SK-N-SH treated with all-trans-retinoic acid at 6 μM for 48 hours (cell line): ENCODE measurements at regions not wholly inside any gene's neighbourhood (a gene's known extent, or its start where the extent isn't known, plus 50 kb on each side); places are given as distances from the start of the nearest gene placed in this dataset.

Experiments
- ATAC-seq: fragments of 200-7000 bp; cut with Tn5 transposase; 3 replicates; pipeline ENCODE4 v1.9.1; 2020; ENCODE audit warnings: mild to moderate bottlenecking, moderate library complexity
- ARNTL ChIP-seq: fragments of 450-650 bp; formaldehyde crosslinking; IDR thresholded peaks from 2 replicates; pipeline ENCODE4 v1.5.0; 2020; ENCODE audit warnings: low read depth, mild to moderate bottlenecking, moderate library complexity, borderline replicate concordance
- BACH2 ChIP-seq: fragments of 250-450 bp; sonication (Bioruptor Pico); IDR thresholded peaks from 2 replicates; pipeline ENCODE4 v1.9.0; 2021; ENCODE audit warnings: mild to moderate bottlenecking, borderline replicate concordance
- CSDC2 ChIP-seq: fragments of 250-450 bp; sonication (Bioruptor Pico); IDR thresholded peaks from 2 replicates; pipeline ENCODE4 v1.5.0; 2020; ENCODE audit warnings: mild to moderate bottlenecking, moderate library complexity
- CSRNP3 ChIP-seq: fragments of 250-450 bp; sonication (Bioruptor Pico); IDR thresholded peaks from 2 replicates; pipeline ENCODE4 v1.5.1; 2021; ENCODE audit warnings: mild to moderate bottlenecking, moderate library complexity
- ESRRG ChIP-seq: fragments of 250-450 bp; sonication (Bioruptor Pico); IDR thresholded peaks from 2 replicates; pipeline ENCODE4 v1.6.1; 2021; ENCODE audit warnings: mild to moderate bottlenecking
- GLIS3 ChIP-seq: fragments of 250-450 bp; sonication (Bioruptor Pico); IDR thresholded peaks from 2 replicates; pipeline ENCODE4 v1.5.0; 2020; ENCODE audit warnings: mild to moderate bottlenecking, moderate library complexity
- ISL1 ChIP-seq: fragments of 250-450 bp; sonication (Bioruptor Pico); IDR thresholded peaks from 2 replicates; pipeline ENCODE4 v2.1.2; 2022; ENCODE audit warnings: mild to moderate bottlenecking, moderate library complexity
- OSR1 ChIP-seq: fragments of 250-450 bp; sonication (Bioruptor Pico); IDR thresholded peaks from 2 replicates; pipeline ENCODE4 v1.8.0; 2022; ENCODE audit warnings: moderate library complexity, mild to moderate bottlenecking, inconsistent platforms
- POU6F1 ChIP-seq: fragments of 250-450 bp; sonication (Bioruptor Pico); IDR thresholded peaks from 2 replicates; pipeline ENCODE4 v1.8.0; 2021; ENCODE audit warnings: low read depth, mild to moderate bottlenecking, moderate library complexity, borderline replicate concordance
- PPARA ChIP-seq: fragments of 250-450 bp; sonication (Bioruptor Pico); IDR thresholded peaks from 2 replicates; pipeline ENCODE4 v1.5.0; 2020; ENCODE audit warnings: mild to moderate bottlenecking, borderline replicate concordance
- RARB ChIP-seq: fragments of 250-450 bp; sonication (Bioruptor Pico); IDR thresholded peaks from 2 replicates; pipeline ENCODE4 v1.8.0; 2021; ENCODE audit warnings: mild to moderate bottlenecking, moderate library complexity
- TCF4 ChIP-seq: fragments of 250-450 bp; sonication (Bioruptor Pico); IDR thresholded peaks from 2 replicates; pipeline ENCODE4 v1.8.0; 2021; ENCODE audit warnings: mild to moderate bottlenecking, moderate library complexity, borderline replicate concordance
- TOX ChIP-seq: fragments of 250-450 bp; sonication (Bioruptor Pico); IDR thresholded peaks from 2 replicates; pipeline ENCODE4 v1.8.0; 2021; ENCODE audit warnings: mild to moderate bottlenecking, moderate library complexity, borderline replicate concordance
- TSHZ2 ChIP-seq: fragments of 250-450 bp; sonication (Bioruptor Pico); IDR thresholded peaks from 2 replicates; pipeline ENCODE4 v1.5.0; 2020; ENCODE audit warnings: mild to moderate bottlenecking, moderate library complexity
- ZC3H10 ChIP-seq: fragments of 250-450 bp; sonication (Bioruptor Pico); IDR thresholded peaks from 2 replicates; pipeline ENCODE4 v1.5.1; 2021; ENCODE audit warnings: mild to moderate bottlenecking, moderate library complexity
- ZFP3 ChIP-seq: fragments of 250-450 bp; sonication (Bioruptor Pico); IDR thresholded peaks from 2 replicates; pipeline ENCODE4 v1.5.0; 2020; ENCODE audit warnings: mild to moderate bottlenecking, moderate library complexity
- ZFP30 ChIP-seq: fragments of 450-650 bp; formaldehyde crosslinking; IDR thresholded peaks from 2 replicates; pipeline ENCODE4 v1.5.0; 2022; ENCODE audit warnings: mild to moderate bottlenecking, moderate library complexity
- ZNF565 ChIP-seq: fragments of 450-650 bp; formaldehyde crosslinking; conservative IDR thresholded peaks from 2 replicates; pipeline ENCODE4 v1.5.0; 2020; ENCODE audit warnings: low read depth, mild to moderate bottlenecking, moderate library complexity
- ZNF70 ChIP-seq: fragments of 450-650 bp; formaldehyde crosslinking; IDR thresholded peaks from 2 replicates; pipeline ENCODE4 v1.5.0; 2020; ENCODE audit warnings: mild to moderate bottlenecking, moderate library complexity
- TF ChIP-seq, protein P1 (sequence below): fragments of 250-450 bp; sonication (Bioruptor Pico); IDR thresholded peaks from 2 replicates; pipeline ENCODE4 v1.8.0; 2020; ENCODE audit warnings: mild to moderate bottlenecking, moderate library complexity, borderline replicate concordance
- TF ChIP-seq, protein P2 (sequence below): fragments of 250-450 bp; sonication (Bioruptor Pico); IDR thresholded peaks from 2 replicates; pipeline ENCODE4 v1.5.1; 2020; ENCODE audit warnings: low read depth, mild to moderate bottlenecking, moderate library complexity

GRCh38 chr2:12305931-12306330, 410.8 kb upstream of the TRIB2 start (continued):
- TF ChIP-seq, protein P1, sequence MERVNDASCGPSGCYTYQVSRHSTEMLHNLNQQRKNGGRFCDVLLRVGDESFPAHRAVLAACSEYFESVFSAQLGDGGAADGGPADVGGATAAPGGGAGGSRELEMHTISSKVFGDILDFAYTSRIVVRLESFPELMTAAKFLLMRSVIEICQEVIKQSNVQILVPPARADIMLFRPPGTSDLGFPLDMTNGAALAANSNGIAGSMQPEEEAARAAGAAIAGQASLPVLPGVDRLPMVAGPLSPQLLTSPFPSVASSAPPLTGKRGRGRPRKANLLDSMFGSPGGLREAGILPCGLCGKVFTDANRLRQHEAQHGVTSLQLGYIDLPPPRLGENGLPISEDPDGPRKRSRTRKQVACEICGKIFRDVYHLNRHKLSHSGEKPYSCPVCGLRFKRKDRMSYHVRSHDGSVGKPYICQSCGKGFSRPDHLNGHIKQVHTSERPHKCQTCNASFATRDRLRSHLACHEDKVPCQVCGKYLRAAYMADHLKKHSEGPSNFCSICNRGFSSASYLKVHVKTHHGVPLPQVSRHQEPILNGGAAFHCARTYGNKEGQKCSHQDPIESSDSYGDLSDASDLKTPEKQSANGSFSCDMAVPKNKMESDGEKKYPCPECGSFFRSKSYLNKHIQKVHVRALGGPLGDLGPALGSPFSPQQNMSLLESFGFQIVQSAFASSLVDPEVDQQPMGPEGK (CRISPR knock-in tag) = no peak
- TF ChIP-seq ZFP30 (no peak), RARB (no peak), TCF4 (no peak), GLIS3 (CRISPR knock-in tag) (no peak), ISL1 (CRISPR knock-in tag) (no peak), ZNF70 (CRISPR knock-in tag) (no peak), ZC3H10 (CRISPR knock-in tag) (no peak), ZFP3 (no peak), POU6F1 (no peak), BACH2 (CRISPR knock-in tag) (no peak)

GRCh38 chr2:12310399-12310798, 406.3 kb upstream of the TRIB2 start:
- TF ChIP-seq ZFP30 (no peak), CSRNP3 (no peak), RARB (no peak), CSDC2 (CRISPR knock-in tag) (no peak), ESRRG (CRISPR knock-in tag) (no peak), ZNF70 (CRISPR knock-in tag) (no peak), PPARA (no peak), TOX (no peak), TSHZ2 (CRISPR knock-in tag) (no peak), TCF4 (no peak), ZNF565 (CRISPR knock-in tag) (no peak), POU6F1 (no peak), BACH2 (CRISPR knock-in tag) (no peak), ARNTL (CRISPR knock-in tag) (no peak), ZFP3 (no peak), GLIS3 (CRISPR knock-in tag) (no peak), ZC3H10 (CRISPR knock-in tag) (no peak), OSR1 (CRISPR knock-in tag) (no peak)
- TF ChIP-seq, protein P2, sequence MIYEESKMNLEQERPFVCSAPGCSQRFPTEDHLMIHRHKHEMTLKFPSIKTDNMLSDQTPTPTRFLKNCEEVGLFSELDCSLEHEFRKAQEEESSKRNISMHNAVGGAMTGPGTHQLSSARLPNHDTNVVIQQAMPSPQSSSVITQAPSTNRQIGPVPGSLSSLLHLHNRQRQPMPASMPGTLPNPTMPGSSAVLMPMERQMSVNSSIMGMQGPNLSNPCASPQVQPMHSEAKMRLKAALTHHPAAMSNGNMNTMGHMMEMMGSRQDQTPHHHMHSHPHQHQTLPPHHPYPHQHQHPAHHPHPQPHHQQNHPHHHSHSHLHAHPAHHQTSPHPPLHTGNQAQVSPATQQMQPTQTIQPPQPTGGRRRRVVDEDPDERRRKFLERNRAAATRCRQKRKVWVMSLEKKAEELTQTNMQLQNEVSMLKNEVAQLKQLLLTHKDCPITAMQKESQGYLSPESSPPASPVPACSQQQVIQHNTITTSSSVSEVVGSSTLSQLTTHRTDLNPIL = no peak
- TF ChIP-seq, protein P1 (CRISPR knock-in tag) = no peak

More at GRCh38 chr2:12310399-12310798, 406.3 kb upstream of the TRIB2 start:
- no peak for ATAC-seq
